ENCODE measurements at regions not wholly inside any gene's neighbourhood (a gene's known extent, or its start where the extent isn't known, plus 50 kb on each side); places are given as distances from the start of the nearest gene placed in this dataset.
A peak's percentile ranks its signal among the peaks of the same experiment; 100 is the strongest.

DNA sequence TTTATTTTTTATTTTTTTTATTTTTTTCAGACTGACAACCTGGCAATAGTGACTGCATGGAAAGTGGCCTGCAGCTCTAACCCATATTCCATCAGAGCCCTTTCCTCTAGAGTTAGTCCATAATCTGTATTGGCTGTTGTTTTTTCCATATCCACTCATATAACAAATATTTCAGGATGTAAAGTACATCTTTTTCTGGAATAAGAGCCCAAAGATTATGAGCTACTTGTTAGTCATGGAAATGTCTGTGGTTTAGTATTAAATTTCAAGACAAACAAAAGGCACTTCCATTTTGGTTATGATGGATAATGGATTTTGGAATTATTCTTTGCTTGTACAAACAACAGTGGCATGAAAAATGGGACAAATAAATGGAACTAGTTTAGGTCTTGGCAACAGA, 296.0 kb upstream of the HS3ST1 start:
- TF ChIP-seq, protein P1, sequence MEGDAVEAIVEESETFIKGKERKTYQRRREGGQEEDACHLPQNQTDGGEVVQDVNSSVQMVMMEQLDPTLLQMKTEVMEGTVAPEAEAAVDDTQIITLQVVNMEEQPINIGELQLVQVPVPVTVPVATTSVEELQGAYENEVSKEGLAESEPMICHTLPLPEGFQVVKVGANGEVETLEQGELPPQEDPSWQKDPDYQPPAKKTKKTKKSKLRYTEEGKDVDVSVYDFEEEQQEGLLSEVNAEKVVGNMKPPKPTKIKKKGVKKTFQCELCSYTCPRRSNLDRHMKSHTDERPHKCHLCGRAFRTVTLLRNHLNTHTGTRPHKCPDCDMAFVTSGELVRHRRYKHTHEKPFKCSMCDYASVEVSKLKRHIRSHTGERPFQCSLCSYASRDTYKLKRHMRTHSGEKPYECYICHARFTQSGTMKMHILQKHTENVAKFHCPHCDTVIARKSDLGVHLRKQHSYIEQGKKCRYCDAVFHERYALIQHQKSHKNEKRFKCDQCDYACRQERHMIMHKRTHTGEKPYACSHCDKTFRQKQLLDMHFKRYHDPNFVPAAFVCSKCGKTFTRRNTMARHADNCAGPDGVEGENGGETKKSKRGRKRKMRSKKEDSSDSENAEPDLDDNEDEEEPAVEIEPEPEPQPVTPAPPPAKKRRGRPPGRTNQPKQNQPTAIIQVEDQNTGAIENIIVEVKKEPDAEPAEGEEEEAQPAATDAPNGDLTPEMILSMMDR (IDR thresholded peaks at IDR 0.05; ENCODE audit: low read depth, low read length, missing control alignments): no peak
- Histone ChIP-seq H3K27me3 (replicated peaks) (no peaks in the 10 kb centered on the region), H3K36me3 (replicated peaks) (no peaks in the 10 kb centered on the region), H3K27ac (no peak overlapping the region), H3K4me3 (ENCODE audit: low read depth, low read length) (no peak overlapping the region)
- in situ Hi-C loops (cut with HindIII; ENCODE audit: low pct_ligation_motif_present, low sequenced_read_pairs): no loop called here
- DNase-seq: no peak

DNA sequence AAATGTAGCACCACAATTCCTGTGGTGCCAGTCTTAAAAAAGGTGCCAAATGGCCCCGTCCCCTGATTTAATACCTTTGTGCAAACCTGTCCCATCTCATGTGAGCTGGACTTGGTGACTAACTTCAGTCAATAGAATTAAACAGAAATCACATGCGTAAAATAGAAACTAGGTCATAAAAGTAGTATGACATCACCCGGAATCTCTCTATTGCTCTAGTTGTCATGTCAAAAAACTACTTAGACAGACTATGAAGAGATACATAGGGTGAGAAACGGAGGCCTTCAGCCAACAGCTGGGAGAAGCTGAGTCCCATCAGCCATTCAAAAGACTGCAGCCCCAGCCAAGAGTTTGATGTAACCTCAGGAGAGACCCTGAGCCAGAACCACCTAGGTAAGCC, 293.5 kb upstream of the HS3ST1 start:
- Histone ChIP-seq H3K36me3 (replicated peaks) (no peaks in the 10 kb centered on the region), H3K4me3 (ENCODE audit: low read depth, low read length) (no peak overlapping the region), H3K27me3 (replicated peaks) (no peaks in the 10 kb centered on the region), H3K27ac (no peak overlapping the region)
- DNase-seq: no peak
- TF ChIP-seq, protein P1 (IDR thresholded peaks at IDR 0.05; ENCODE audit: low read depth, low read length, missing control alignments): no peak
- in situ Hi-C loops (cut with HindIII; ENCODE audit: low pct_ligation_motif_present, low sequenced_read_pairs): no loop called here

DNA sequence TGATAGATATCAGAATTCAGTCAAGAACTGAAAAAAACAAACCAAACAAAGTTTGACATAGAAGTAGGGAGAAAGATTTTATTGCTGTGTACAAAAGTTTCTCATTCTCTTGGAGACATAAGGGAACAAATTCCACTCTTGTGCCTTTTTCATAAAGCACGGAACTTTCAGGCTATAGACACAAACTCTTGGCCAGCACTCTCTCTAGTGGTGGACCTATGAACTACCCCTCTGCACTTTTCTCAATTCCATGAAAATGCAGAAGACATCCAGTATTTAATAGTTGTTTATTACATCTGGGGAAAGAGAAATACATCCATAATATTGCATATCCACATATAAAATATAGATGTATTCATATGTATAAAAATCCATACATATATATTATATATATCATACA, 291.6 kb upstream of the HS3ST1 start:
- Histone ChIP-seq H3K36me3 (replicated peaks) (no peaks in the 10 kb centered on the region), H3K27me3 (replicated peaks) (no peaks in the 10 kb centered on the region), H3K27ac (no peak overlapping the region), H3K4me3 (ENCODE audit: low read depth, low read length) (no peak overlapping the region)
- DNase-seq: peak; percentile 28
- in situ Hi-C loops (cut with HindIII; ENCODE audit: low pct_ligation_motif_present, low sequenced_read_pairs): no loop called here
- TF ChIP-seq, protein P1 (IDR thresholded peaks at IDR 0.05; ENCODE audit: low read depth, low read length, missing control alignments): peak; percentile 80

DNA sequence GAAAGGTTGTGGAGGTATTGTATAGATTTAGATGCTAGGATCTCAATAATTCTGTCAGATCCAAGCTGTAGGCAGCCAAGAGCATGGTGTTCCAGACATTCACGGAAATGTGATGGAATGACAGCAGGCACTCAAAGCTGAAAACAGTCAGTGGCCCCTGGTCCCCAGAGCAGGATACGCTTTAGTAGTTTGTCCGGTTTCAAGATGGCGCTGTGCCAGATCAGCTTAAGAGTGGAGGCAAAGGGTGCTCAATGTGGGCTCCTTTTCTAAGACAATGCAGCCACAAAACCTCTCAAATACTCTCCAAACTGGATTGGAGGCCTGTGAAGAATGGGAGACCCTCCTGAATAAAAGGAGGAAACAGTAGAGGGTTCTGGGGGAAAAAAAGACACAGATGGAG, 291.2 kb upstream of the HS3ST1 start:
- TF ChIP-seq, protein P1 (IDR thresholded peaks at IDR 0.05; ENCODE audit: low read depth, low read length, missing control alignments): no peak
- DNase-seq: no peak
- in situ Hi-C loops (cut with HindIII; ENCODE audit: low pct_ligation_motif_present, low sequenced_read_pairs): no loop called here
- Histone ChIP-seq H3K36me3 (replicated peaks) (no peaks in the 10 kb centered on the region), H3K27me3 (replicated peaks) (no peaks in the 10 kb centered on the region), H3K4me3 (ENCODE audit: low read depth, low read length) (no peak overlapping the region), H3K27ac (no peak overlapping the region)

DNA sequence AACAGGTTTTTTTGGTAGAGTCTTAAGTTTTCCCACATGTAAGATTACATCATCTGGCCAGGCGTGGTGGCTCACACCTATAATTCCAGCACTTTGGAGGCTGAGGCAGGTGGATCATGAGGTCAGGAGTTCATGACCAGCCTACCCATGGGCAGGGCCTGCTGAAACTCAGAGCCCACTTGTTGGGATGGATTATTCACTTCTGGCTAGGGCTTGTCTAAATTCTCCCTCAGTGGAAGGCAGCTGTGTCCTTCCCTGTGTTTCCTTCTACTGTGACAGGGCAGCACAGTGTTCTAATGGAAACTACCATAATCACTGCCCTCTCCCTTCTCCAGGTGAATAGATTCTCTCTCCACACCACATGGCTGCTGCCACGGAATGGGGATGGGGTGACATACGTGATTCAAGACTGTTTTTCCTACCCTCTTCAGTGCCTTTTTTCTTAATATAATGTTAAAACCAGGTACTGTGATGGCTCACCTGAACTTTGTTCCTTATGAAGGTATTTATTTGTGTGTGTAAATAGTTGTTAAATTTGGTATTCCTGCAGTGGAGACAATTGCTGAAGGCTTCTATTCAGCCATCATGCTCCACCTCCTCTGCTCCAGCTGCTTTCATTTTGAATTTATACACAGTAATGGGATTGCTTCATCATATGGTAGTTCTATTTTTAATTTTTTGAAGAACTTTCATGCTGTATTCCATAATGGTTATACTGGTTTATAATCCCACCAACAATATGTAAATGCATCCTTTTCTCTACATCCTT, 287.2 kb upstream of the HS3ST1 start:
- in situ Hi-C loops (cut with HindIII; ENCODE audit: low pct_ligation_motif_present, low sequenced_read_pairs): no loop called here
- H3K36me3 ChIP-seq (replicated peaks): no peaks in the 10 kb centered on the region
- H3K27ac ChIP-seq: no peak overlapping the region
- no peak for DNase-seq
- no peaks in the 10 kb centered on the region for H3K27me3 ChIP-seq (replicated peaks)
- no peak overlapping the region for H3K4me3 ChIP-seq (ENCODE audit: low read depth, low read length)
- TF ChIP-seq, protein P1 (IDR thresholded peaks at IDR 0.05; ENCODE audit: low read depth, low read length, missing control alignments): no peak
